Muscle of back (tissue), 3 donors: ENCODE measurements at regions not wholly inside any gene's neighbourhood (a gene's known extent, or its start where the extent isn't known, plus 50 kb on each side); places are given as distances from the start of the nearest gene placed in this dataset.

Source experiments
- DNase-seq, 3 donors: peaks; one replicate each; pipeline versions ENCODE4 v3.0.0 to v3.0.0-alpha.2; 2013

DNA sequence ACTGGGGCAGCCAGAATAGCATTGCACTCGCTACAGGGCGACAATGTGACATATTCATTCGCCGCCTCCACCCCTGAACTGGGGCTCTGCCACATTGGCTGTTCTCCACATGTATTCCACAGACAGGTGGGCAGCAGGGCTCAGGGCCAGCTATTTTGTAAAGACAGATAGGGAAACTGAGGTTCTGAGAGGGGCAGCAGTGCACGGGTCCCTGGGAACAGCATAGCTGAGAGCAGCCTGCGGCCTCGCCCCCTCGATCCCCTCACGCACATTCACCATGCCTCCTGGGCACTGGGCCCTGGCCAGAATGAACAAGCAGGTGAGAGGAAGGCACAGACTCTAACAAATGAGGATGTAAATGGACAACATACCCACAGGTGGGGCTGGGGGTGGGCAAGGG lies 75.0 kb upstream of the SPATA12 start:
- DNase-seq = no peak

DNA sequence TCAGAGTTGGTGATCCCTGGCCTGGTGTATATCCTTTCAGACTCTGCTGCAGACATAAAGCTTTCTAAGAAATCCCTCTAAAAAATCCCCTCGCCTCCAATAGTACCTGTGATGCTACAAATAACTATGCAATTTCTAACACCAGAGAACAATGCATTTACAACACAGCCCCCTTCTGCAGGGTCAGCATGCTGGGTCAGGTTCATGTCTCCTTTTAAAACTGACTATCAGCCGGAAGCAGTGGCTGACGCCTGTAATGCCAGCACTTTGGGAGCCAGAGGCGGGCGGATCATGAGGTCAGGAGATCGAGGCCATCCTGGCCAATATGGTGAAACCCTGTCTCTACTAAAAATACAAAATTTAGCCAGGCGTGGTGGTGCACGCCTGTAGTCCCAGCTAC lies 77.0 kb upstream of the SPATA12 start:
- no peak for DNase-seq

DNA sequence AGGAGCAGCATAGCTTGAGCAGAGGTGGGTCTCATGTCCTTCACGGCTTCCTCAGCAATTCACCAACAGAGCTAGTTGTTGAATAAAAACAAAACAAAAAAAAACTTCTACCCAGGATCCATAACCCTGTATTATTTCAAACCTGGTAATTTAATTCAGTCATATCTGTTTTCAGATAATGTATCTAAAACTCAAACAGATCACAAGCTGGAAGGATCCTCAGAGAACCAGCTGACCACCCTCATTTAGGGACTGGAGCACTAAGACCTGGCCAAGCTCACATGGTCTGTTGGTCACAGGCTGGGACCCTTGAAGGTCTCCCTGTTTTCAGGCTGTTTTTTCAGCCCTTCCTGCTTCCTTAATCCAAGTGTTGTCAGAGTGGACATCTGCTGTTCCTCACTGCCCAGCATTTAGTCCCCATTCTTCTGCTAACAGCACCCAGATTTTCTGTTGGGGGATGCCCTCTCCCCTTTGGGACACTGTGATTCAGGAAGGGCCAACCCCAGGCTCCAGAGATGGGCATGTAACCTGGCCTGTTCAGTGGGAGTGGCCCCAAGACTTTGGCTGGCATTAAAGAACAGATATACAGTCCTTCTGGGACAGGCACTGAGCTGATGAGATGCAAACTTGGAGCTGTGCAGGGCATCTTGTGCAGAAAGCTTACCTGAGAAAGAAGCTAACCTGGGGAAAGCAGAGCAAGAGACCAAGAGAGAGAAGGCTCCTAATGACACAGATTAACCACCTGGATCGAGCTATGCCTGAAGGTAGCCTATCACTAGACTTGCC lies 78.8 kb upstream of the SPATA12 start:
- no peak for DNase-seq

DNA sequence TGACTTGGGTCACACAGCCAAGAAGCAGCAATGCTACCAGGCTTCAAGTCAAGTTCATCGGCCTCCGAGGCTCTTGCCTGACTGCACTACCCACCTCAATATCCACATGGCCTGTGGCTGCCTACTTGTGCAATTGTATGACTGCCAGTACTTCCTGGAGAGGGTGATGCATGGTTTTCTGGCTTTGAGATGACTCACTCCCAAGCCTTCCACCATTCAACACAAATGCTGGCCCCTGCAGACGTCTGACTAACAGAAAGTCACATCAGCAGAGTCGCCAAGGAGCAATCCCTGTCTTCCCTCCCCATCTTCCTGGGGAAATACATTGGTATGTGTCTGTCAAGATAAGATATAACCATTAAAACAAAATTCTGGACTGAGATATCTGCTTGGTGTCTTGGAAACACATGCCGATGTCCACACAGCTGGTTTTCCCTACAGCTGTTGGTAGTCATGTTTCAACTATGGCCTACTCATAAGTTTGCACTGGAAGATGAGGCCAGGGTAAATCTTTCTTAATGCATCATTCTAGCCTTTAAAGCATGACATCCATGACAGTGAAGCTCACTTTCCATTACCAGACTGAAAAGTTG lies 79.6 kb upstream of the SPATA12 start:
- peak in 2 of 3 donors; percentile 36 to 93 for DNase-seq

DNA sequence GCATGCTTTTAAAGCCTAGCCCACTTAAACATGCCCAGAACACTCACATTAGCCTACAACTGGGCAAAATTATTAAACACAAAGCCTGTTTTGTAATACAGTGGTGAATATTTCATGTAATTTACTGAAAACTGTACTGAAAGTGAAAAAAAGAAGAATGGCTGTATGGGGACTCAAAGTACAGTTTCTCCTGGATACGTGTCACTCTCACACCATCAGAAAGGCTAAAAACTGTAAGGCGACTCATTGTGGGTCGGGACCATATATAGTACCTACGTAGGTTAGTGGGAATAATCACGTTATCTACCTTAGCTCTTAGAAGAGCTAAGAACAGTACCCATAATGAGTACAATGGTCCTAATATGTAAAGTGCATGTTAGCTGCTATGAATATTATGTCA lies 80.2 kb upstream of the SPATA12 start:
- DNase-seq = no peak

DNA sequence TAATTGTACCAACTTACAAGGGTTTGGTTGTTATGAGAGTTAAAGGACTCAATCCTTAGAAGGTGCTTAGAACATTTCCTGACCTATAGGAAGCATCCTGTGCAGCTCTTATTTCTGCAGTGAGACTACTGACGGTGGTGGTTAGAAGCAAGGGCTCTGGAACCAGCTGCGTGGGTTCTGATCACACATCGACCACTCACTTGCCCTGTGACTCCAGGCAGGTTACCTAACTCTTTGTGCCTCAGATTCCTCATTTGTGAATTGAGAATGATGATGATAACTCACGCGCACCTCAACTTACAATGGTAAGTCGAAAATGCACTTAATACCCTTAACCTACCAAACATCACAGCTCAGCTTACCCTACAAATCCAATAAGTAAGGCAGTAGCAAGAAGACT lies 80.7 kb upstream of the SPATA12 start:
- no peak for DNase-seq

DNA sequence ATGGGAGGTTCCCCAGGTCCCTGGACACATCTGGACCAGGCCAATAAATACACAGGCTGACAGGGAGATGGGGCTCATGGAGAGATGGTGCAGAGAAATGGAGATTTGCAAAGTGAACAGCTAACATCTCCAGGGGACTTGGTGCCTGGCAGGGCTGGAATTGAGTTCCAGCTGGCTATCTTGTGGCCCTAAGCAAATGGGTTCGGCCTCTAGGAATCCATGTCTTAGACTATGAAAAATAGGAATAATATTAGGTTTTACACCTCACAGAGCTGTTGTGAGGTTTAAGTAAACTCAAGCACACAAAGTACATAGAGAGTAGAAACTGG lies 82.9 kb upstream of the SPATA12 start:
- DNase-seq = no peak

DNA sequence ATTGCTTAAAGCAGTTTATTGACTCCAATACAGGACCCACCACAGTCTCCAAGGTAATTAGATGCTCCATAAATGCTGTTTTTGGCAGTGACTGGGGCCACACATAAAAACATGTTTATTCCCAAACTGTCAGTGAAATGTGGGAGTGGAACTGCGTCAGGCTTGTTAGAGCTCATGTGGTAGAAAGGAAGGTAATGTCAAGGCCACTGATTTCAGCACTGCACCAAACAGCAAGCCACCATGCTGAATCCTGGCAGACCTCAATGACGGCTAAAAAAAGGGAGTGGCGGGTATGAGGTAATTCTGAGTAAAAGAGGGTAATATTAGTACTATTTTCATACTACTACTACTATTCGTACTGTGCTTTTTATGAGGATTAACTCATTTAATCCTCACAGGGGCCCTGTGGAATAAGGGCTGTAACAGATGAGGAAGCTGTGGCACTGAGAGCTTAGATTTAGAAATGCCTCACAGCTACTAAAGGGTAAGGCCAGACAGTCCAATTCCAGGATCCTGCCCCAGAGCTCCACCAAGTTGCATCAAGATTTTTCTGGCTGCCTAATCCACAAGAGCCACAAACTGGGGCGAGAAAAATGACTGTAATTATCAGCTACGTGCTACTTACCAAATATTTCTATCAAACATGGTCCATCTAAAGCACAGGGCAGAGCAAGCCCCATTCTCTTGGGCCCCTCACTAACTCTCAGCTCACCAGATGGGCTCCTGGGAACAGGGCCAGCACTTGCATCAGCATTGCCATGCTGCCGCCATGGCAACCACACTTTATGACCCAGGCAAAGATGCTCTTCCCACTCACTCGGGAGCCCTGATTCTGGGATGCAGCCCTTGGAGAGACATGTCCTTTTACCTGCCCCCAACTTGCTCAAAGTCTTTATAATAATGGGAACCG lies 83.6 kb upstream of the SPATA12 start:
- peak in 1 of 3 donors; percentile 64 for DNase-seq

DNA sequence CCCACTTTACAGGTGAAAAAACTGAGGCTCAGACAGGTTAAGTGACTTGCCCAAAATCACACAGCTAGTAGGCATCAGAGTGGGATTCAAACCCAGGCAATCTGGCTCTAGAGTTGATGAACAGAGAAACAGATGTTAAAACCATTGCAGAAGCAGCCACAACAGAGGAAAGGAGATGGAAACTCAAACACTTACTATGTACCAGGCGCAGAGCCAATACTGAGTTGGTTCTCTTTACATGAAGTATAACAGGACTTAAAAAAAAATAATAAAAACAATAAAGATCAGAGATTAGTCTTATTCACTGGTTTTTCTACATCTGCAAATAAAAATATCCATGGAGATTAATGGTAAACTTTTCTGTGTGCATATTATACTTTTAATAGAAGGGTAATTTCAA lies 84.9 kb upstream of the SPATA12 start:
- peak in 2 of 3 donors; percentile 47 to 72 for DNase-seq

DNA sequence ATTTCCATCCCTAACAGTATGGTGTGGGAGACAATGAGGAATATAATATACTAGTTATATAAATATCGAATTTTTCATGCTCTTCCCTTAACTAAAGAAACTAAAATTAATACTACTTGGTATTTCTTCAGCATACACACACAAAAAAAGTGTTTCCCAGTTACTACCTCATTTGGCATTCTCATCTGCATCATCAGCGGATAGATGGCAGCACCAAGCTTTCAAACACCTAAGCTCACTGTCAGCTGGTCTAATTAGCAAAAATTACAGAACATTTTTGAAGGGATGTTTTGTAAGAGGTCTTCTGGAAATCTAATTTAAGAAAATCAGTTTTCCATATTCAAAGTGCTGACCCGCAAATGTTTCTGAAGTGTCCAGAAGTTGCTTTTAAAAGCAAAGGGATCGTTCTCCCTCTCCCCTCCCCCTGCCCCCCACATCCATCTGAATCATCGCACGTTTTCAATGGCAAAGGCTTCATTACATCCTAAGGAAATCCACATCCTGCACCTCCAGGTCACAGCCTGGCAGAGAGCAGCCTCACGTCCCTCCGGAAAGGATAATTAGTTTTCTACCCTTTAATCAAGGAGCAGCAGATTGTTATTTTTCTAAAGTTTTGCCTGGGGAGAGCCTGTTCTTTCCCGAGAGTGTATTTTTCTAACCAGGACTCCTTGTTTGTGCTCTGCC lies 86.1 kb upstream of the SPATA12 start:
- DNase-seq = no peak

DNA sequence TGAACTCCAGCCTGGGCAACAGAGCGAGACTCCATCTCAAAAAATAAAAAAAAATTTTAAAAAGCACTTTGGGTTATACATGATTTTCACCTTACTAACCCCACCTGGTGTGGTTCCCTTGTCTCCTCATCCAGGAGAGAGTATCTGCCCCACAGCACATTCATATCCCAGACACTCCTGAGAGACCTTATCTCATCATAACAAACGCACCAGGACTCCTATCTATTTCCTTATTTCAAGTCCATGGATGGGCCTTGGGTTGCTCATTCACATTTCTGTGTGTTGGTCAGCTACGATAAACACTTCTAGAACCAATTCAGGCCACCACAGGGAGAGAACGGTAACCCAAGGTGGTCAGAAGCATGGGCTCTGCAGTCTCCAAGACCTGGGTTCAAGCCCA lies 88.6 kb upstream of the SPATA12 start:
- no peak for DNase-seq

DNA sequence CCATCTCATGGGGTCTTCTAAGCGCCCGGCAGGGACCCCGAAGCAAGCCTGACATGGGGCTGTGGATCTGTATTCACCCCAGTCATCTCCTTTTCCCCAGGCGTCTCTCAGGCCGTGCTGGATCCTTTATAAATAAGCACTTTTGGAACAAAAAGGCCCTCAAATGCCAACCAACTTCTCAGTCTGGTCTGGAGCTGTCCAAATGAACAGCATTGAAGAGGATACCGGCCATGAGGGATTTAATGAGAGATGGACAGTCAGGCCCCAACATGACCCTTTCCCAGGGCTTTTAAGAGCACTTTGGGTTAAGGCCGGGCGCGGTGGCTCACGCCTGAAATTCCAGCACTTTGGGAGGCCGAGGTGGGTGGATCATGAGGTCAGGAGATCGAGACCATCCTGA lies 89.2 kb upstream of the SPATA12 start:
- no peak for DNase-seq

DNA sequence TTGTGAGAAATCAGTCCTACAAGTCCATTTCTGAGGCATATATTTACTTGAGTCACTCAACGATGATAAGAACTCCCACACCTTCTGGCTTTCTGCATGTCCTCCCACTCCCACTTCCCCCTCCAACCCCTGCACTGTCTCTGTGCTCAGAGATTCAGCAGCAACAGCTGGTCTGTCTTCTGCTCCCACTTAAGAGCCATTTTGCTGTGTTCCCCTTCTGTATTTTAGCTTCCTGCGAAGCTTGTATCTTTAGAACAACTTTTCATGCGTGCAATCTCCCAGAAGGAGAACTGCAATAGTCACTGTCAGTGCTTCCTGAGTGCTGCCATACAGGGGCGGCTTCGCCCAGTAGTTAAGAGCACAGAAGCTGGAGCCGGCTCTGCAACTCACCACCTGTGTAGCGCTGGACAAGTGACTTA lies 90.0 kb upstream of the SPATA12 start:
- DNase-seq = peak in 1 of 3 donors; percentile 26

DNA sequence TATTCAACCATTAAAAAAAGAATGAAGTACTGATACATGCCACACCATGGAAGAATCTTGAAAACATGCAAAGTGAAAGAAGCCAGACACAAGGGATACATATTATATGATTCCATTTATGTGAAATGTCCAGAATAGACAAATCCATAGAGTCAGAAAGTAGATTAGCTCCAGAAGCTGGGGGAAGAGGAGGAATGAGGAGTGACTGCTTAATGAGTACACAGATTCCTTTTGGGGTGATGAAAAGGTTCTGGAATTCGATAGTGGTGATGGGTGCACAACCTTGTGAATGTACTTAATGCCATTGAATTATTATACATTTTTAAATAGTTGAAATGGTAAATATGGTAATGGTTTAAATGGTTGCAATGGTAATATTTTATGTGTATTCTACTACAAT lies 90.6 kb upstream of the SPATA12 start:
- no peak for DNase-seq

DNA sequence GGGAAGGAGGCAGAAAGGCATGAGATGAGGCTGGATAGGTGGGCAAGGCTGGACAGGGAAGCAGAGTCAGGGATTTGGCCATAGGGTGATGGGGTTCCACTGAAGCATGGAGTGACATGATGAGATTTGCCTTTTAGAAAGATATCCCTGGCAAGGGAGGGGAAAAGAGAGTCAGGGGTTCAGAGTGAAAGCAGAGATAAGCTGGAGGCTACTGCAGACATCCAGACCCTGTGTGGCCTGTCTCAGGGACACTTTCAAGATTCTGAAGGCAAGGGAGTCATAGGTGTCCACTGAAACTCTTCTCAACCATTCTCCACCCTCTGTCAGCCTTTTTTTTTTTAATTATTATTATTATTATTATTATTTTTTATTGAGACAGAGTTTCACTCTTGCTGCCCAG lies 94.0 kb upstream of the SPATA12 start:
- DNase-seq = no peak

DNA sequence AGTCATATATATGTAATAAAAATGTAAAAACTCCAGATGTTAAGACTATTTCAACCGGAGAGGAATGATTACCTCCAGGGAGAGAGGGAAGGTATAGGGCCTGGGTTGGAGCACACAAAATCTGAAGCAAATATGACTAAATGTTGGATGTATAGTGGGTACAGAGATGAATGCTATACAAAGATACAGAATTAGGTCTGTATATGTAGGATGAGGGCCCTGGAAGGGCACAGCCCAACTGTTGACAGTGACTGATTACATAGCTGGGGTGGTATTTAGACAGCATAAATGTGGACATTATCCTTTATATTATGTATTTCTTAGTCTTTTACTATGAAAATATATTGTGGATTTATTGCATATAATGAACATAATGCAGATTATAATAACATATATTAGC lies 94.4 kb upstream of the SPATA12 start:
- DNase-seq = no peak

DNA sequence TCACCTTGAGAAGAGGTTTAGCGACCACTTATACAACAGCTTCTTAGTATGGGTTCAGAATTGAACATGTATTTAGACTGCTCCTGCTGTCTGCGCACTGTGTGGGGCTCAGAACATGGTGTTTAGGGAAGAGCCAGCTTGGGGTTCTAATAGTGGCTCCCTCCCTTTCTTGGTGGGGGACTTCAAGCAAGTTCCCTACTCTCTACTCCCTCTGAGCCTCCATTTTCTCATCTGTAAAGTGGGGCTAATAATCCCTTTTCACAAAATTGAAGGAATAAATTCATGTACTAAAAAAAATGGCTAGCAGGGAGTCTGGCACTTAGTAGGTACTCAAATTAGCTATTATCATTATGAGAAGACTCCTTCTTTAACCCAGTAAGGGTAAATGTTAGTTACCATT lies 97.5 kb upstream of the SPATA12 start:
- DNase-seq = no peak

DNA sequence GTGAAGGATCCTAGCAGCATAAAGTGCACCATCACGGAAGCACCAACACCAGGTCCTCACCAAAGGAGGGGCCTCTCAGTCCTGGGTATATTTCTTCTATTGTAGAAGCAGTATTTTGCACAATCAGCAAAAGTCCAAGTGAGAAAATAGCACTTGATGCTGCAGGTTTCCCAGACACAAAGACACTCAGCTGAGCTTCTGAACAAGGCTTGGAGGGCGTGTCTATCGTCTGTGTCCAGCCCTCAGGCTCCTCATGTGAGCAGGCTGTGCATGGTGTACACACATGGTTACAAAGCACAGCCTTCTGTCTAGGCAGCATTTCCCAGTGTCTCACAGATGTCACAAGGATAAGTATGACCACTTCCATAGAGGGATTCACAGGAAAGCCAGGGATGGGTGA lies 98.3 kb upstream of the SPATA12 start:
- DNase-seq = no peak

DNA sequence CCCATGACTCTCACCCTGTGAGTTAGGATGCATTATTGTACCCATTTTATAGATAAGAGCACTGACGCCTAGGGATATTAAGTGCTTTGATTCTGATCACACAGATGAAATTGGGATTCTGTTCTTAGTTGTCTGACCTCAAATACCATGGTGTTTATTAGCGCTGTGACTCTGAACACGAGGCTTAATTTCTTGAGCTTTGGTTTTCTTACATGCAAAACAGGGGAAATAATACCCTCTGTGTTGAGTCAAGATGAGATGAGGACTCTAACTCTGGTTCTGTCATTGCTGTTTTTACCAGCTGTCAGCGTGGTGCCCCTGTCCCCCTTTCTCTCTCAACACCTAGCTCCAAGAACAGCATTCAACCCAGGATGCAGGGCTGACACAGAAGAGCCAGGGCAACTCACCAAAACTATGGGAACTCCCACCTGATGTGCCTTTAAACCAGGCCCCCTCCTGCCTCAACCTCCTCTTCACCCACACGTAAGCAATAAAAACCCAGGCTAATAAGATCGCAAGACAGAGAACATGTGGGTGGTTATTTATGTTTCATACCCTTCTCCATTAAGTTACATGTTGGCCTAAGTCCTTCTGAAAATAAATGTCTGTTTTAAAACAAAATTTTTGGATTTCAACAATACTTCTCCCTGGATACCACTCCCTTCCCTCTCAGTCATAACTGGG lies 100.1 kb upstream of the SPATA12 start:
- DNase-seq = no peak

DNA sequence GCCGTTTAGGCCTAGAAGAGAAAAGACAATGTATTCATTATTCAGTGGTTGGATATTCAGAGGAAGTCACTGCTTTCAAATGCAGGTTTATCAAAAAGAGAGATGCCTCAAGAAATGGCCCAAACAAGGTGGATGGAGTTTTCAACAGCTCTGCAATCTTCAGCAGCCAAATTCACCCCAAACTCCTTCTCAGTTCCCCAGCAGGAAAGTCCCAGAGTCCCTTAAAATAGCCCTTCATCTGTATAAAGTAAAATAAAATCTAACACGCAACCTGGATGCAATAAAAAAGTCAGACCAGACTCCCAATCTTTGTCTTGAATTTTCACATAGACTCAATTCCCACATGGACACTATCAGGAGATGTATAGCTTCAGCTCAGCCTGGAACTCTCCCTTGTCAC lies 101.6 kb upstream of the SPATA12 start:
- DNase-seq = no peak

DNA sequence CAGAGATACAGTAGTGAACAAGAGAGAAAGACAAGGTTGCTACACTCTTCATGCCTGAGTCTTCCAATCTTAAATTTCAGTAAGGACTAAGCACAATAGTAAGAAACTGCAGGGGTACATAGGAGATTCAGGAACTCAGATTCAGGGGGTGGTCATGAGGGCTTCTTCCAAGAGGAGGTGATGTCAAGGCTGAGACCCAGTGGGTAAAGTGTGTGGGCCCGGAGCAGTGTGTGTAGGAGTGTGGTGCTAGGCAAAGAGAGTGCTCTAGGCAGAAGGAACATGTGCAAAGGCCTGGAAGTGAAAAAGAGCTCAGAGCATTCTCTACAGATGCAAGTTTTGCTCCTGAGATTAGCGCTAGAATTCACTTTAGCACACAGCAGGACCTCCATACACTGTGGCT lies 102.9 kb upstream of the SPATA12 start:
- DNase-seq = no peak

DNA sequence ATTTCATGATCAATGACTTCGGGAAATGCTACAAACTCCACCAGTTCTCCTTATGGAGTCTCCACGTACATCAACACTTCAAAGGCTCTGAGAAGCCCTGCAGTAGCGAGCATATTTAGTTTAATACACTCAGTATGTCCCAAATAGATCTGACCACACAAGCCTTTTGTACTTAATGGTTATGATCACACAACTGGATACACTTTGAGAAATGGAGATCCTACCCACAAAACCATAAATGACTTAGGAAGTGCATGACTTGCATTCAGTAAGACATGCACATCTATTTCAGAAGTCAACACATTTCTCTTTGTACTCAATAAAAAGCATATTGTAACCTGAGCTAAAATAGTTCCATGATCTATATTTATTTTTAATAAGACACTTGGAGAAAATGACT lies 103.6 kb upstream of the SPATA12 start:
- DNase-seq = no peak
